ENCODE measurements at regions not wholly inside any gene's neighbourhood (a gene's known extent, or its start where the extent isn't known, plus 50 kb on each side); places are given as distances from the start of the nearest gene placed in this dataset.

DNA sequence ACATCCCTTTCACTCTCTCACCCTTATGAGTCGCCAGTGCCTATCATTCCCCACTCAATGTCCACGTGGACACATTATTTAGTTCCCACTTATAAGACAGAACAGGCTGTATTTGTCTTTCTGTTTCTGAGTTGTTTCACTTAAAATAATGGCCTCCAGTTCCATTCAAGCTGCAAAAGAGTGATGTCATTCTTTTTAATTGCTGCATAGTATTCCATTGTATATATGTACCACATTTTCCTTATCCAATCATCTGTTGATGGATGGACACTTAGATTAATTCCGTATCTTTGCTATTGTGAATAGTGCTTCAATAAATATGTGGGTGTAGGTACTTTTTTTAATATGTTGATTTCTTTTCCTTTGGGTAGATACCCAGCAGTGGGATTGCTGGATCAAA is 79.1 kb downstream of the ZNF365 start:
- peaks cover 7% of the 10 kb centered on the region for H3K27me3 Mint-ChIP-seq
- H3K4me3 Mint-ChIP-seq: no peak overlapping the region
- peaks cover 0 to 3% (median 0%) of the 10 kb centered on the region in 3 donors for H3K9me3 Mint-ChIP-seq
- H3K4me1 Mint-ChIP-seq: peaks cover 27 to 40% (median 32%) of the 10 kb centered on the region in 3 donors
- peaks cover 1% of the 10 kb centered on the region for H3K36me3 Mint-ChIP-seq
- H3K27ac Mint-ChIP-seq: no peak overlapping the region

DNA sequence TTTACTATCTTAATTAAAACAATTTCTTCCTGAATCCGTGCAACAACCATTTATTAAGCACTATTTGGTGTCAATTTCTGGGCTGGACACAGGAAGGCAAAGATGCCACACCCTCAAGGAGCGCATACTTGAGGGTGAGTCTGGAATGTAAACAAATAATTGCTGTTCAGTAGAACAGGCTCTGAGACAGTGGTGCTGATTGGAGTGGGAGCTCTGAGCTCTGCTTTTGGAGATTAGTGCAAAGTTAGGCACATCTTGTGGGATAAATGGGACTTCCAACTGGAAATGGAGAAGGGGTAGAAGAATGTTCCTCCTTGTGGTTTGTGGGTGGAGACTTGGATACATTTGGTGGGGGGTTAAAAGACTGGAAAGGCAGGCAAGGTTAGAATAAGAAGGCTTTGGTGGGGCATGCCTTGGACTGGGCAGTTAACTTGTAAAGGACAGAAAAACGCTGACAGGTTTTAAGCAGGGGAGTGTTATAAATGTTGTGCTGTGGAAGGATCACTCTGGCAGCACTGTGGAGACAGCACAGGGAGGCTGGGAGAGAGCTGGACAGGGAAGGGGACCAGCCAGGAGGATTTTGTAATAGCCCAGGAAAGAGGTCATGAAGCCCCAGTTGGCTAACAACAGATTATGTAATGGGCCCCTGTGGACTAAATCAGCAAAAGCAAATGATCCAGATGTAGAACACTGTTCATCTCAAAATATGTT is 80.7 kb downstream of the ZNF365 start:
- peaks cover 27 to 42% (median 32%) of the 10 kb centered on the region in 3 donors for H3K4me1 Mint-ChIP-seq
- H3K27me3 Mint-ChIP-seq: peaks cover 6% of the 10 kb centered on the region
- H3K27ac Mint-ChIP-seq: no peak overlapping the region
- H3K4me3 Mint-ChIP-seq: no peak overlapping the region
- no peaks in the 10 kb centered on the region for H3K36me3 Mint-ChIP-seq
- peaks cover 0 to 3% (median 0%) of the 10 kb centered on the region in 3 donors for H3K9me3 Mint-ChIP-seq

DNA sequence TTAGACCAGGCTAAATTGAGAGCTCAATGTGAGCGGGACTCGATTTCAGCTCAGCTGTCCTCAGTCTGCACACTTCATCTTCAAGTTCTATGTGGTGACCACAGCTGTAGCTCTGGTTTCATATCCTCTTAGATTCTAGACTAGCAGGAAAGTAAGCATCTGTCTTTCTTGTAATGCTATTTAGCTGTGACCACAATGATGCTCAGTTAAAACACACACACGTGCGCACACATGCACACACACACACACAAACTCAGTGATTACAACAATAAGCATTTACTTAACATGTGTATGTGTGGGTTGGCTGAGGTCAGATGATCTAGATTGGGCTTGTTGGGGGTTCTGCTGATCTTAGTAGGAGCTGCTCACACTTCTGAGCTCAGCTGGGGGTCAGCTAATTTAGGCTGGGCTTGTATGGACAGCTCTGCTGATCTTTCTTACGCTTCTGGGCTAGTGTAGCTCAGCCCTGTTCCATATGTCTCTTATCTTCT is 82.5 kb downstream of the ZNF365 start:
- H3K4me3 Mint-ChIP-seq: peak overlapping the region; percentile 1 to 50 (median 8)
- peaks cover 21 to 32% (median 24%) of the 10 kb centered on the region in 3 donors for H3K4me1 Mint-ChIP-seq
- H3K27me3 Mint-ChIP-seq: peaks cover 6% of the 10 kb centered on the region
- H3K36me3 Mint-ChIP-seq: no peaks in the 10 kb centered on the region
- peak overlapping the region; percentile 43 to 94 (median 65) for H3K27ac Mint-ChIP-seq
- peaks cover 0 to 3% (median 0%) of the 10 kb centered on the region in 3 donors for H3K9me3 Mint-ChIP-seq

DNA sequence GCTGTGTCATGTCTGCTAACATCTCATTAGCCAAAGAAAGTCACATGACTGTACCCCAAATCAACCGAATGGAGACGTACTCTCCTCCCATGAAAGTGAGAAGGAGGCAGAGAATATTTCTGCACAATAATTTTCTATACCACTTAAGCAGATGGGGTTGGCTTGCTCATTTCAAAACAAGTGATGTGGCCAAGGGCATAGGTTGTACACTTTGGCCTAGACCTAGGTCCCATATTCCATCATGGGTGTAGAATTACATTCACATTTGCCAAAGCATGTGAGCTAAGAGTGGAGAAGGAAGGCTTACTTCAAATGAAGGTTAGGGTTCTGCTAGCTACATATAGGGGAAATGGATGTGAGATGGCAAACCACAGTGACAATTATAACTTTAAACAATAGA is 83.0 kb downstream of the ZNF365 start:
- no peaks in the 10 kb centered on the region for H3K36me3 Mint-ChIP-seq
- peaks cover 0 to 3% (median 0%) of the 10 kb centered on the region in 3 donors for H3K9me3 Mint-ChIP-seq
- H3K27ac Mint-ChIP-seq: peak overlapping the region; percentile 43 to 94 (median 65)
- peaks cover 4% of the 10 kb centered on the region for H3K27me3 Mint-ChIP-seq
- H3K4me3 Mint-ChIP-seq: peak overlapping the region; percentile 1 to 68 (median 38)
- peaks cover 21 to 34% (median 24%) of the 10 kb centered on the region in 3 donors for H3K4me1 Mint-ChIP-seq

DNA sequence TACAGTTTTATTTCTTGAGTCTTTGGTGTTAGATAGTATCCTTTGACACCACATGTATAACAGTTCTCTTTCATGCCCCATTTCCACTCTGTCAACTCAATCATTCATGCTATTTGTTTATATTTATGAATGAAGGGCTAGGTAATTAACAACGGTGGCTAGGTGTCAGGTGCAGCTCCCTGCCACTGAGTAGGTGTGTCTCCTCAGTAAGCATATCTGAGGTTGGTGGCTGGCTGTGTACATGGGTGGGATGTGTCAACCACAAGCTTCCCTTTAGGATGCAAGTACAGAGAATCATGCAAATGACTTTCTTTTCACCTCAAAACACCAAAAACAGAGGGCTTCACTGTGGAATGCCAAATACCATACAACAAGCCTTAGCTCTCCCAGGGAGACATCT is 83.4 kb downstream of the ZNF365 start:
- H3K36me3 Mint-ChIP-seq: no peaks in the 10 kb centered on the region
- H3K27ac Mint-ChIP-seq: peak overlapping the region in 2 of 3 donors; percentile 43 to 65
- H3K27me3 Mint-ChIP-seq: peaks cover 4% of the 10 kb centered on the region
- peaks cover 21 to 32% (median 24%) of the 10 kb centered on the region in 3 donors for H3K4me1 Mint-ChIP-seq
- H3K9me3 Mint-ChIP-seq: peaks cover 0 to 3% (median 0%) of the 10 kb centered on the region in 3 donors
- H3K4me3 Mint-ChIP-seq: peak overlapping the region in 3 of 4 donors; percentile 35 to 68 (median 41)

DNA sequence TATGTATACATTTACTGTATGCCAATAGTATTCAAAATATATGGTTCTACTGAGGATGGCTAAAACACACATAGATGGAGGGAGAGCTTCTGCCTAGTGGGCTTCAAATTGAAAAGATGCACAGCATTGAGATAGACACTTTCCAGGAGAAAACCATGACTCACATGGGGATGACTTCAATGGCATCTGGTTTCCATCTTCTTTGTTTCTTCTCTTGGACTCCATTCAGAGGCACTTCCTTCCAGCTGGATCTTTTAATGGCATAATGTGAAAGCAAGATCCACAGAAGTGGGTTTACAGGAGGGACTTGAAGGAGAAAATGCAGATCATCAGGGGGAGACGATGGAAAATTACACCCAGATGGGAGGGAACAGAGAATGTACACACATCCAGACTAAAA is 84.9 kb downstream of the ZNF365 start:
- Mint-ChIP-seq H3K4me1 (peaks cover 21 to 32% (median 24%) of the 10 kb centered on the region in 3 donors), H3K27me3 (peaks cover 4% of the 10 kb centered on the region), H3K9me3 (no peaks in the 10 kb centered on the region), H3K36me3 (peaks cover 1% of the 10 kb centered on the region), H3K4me3 (peak overlapping the region in 1 of 4 donors; percentile 42), H3K27ac (no peak overlapping the region)

DNA sequence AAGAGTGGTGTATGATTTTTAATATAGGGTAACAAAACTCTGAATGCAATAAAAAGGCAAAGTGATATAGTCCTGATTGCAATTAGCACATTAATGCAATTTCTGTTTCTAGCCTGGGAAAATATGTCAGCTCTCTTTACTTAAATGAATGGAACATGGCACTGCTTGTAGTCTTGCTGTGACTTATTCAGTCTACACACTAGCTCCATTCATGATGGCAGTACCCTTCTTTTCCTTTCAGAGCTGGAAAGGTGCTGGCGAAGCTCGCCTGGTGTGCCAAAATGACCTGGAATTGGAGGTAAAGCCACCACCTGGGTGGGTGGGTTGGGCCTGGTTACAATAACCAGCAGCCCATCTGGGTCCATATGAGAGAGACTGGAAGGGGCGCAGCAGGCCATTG is 85.3 kb downstream of the ZNF365 start:
- no peaks in the 10 kb centered on the region for H3K9me3 Mint-ChIP-seq
- H3K4me3 Mint-ChIP-seq: peak overlapping the region in 1 of 4 donors; percentile 42
- no peak overlapping the region for H3K27ac Mint-ChIP-seq
- peaks cover 2% of the 10 kb centered on the region for H3K36me3 Mint-ChIP-seq
- H3K4me1 Mint-ChIP-seq: peaks cover 21 to 32% (median 24%) of the 10 kb centered on the region in 3 donors
- H3K27me3 Mint-ChIP-seq: peaks cover 4% of the 10 kb centered on the region

DNA sequence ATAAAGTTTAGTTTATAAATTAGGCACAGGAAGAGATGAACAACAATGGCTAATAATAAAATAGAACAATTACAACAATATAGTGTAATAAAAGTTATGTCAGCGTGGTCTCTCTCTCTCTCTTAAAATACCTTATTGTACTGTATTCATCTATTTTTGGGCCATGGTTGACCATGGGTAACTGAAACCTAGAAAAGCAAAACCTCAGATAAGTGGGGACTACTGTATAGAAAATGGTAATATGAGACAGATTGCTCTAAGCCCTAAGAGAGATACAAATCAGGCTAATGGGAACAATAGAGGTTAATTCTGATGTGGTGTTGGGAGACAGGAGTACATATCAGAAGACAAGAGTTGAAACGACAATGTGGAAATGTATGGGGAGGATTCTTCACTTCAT is 86.2 kb downstream of the ZNF365 start:
- Mint-ChIP-seq H3K36me3 (peaks cover 2% of the 10 kb centered on the region), H3K4me3 (no peak overlapping the region), H3K4me1 (peaks cover 21 to 28% (median 24%) of the 10 kb centered on the region in 3 donors), H3K9me3 (no peaks in the 10 kb centered on the region), H3K27ac (no peak overlapping the region), H3K27me3 (peaks cover 4% of the 10 kb centered on the region)

DNA sequence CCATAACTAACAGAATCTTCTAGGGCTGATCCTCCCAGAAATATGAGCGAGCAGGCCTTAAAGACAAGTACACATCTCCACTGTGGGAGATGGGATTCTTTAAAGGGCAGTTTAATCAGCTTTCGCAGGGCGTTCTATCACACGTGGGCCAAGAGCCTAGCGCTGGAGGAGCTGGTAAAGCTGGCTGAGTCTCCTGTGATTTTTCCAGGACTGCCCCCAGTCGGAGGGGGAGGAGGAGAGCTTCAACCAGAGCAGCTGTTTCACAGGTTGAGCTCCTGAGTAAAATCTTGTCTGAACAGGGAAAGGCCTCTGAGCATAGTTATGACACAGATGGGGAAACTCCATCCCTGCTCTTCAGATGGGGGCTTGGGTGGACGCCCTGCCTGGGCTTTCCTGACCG is 87.0 kb downstream of the ZNF365 start:
- Mint-ChIP-seq H3K4me3 (no peak overlapping the region), H3K27ac (no peak overlapping the region), H3K4me1 (peaks cover 20 to 28% (median 21%) of the 10 kb centered on the region in 3 donors), H3K36me3 (peaks cover 2% of the 10 kb centered on the region), H3K9me3 (peaks cover 0 to 5% (median 0%) of the 10 kb centered on the region in 3 donors), H3K27me3 (peaks cover 4% of the 10 kb centered on the region)

DNA sequence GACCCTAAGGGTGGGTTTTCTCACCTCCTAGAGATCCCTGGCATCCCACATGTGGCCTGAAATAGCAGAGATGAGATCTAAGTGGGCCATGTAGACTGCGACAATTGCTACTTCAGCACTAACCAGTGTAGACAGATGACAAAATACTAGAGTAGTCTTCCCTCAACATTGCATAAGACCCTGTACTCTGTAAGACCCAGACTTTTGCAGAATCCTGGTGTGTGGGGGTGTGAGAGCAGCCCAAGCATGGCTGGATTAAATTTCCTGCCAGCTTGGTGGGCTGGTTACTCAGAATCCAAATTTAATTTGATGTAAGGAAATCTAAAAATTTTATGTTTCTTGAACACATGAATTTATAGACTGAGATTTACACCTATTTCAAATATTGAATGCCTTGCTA is 88.3 kb downstream of the ZNF365 start:
- no peak overlapping the region for H3K4me3 Mint-ChIP-seq
- H3K27ac Mint-ChIP-seq: no peak overlapping the region
- peaks cover 7 to 15% (median 8%) of the 10 kb centered on the region in 3 donors for H3K4me1 Mint-ChIP-seq
- H3K36me3 Mint-ChIP-seq: peaks cover 2% of the 10 kb centered on the region
- peaks cover 0 to 5% (median 0%) of the 10 kb centered on the region in 3 donors for H3K9me3 Mint-ChIP-seq
- H3K27me3 Mint-ChIP-seq: no peaks in the 10 kb centered on the region

DNA sequence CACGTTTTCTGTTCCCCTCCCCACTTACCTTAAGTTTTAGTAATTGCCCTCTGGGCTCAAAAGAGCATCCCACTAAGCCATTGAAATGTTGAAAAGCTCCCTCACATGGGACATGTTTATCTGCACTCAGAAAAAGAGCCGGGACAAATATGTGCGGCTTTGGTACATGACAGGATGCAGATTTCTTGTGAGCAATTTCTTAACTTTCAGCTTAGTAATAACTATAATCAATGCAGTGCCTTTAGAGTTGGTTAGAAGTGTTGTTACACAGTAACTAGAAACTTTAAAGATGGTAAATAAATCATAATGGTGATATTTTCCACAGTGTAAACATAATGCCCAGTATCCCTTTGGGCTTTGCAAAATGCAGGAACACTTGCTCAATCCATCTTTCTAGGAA is 89.2 kb downstream of the ZNF365 start:
- H3K27ac Mint-ChIP-seq: no peak overlapping the region
- no peaks in the 10 kb centered on the region for H3K27me3 Mint-ChIP-seq
- H3K9me3 Mint-ChIP-seq: peaks cover 0 to 5% (median 0%) of the 10 kb centered on the region in 3 donors
- H3K36me3 Mint-ChIP-seq: peaks cover 2% of the 10 kb centered on the region
- no peak overlapping the region for H3K4me3 Mint-ChIP-seq
- peaks cover 0 to 6% (median 0%) of the 10 kb centered on the region in 3 donors for H3K4me1 Mint-ChIP-seq

DNA sequence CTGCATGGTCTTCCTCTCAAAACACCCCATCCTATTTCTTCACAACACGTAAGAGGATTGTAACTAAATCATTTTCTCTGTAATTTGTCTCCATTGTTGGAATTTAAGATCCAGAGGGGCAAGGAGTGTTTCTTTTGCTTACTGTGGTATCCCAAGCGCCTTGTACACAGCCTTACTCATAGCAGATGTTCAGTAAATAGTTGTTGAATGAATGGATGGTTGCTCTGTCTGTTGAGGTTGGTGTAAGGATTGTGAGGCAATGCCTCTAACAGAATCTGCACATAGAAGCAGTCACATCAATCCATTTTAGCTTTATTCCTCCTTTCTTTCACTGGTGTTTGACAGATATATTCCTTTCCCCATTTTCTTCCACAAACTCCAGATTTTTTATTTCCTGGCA is 90.1 kb downstream of the ZNF365 start:
- Mint-ChIP-seq H3K4me1 (peaks cover 0 to 5% (median 0%) of the 10 kb centered on the region in 3 donors), H3K4me3 (no peak overlapping the region), H3K36me3 (peaks cover 2% of the 10 kb centered on the region), H3K27ac (no peak overlapping the region), H3K9me3 (peaks cover 0 to 5% (median 0%) of the 10 kb centered on the region in 3 donors), H3K27me3 (no peaks in the 10 kb centered on the region)

DNA sequence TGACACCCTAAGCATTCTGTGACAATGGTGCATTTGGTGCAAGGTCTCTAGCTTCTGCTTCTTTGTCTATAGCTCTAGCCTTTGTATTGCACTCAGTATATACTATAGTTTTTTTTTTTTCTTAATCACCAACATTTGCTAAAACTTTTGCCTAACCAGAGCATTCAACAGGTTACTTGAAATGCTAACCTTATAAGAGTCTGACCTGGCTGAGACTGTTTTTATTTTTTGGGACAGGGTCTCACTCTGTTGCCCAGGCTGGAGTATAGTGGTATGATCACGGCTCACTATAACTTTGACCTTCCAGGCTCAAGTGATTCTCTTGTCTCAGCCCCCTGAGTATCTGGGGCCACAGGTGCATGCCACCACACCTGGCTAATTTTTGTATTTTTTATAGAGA is 92.4 kb downstream of the ZNF365 start:
- H3K27me3 Mint-ChIP-seq: no peaks in the 10 kb centered on the region
- peaks cover 0 to 5% (median 0%) of the 10 kb centered on the region in 3 donors for H3K9me3 Mint-ChIP-seq
- H3K4me1 Mint-ChIP-seq: peaks cover 0 to 5% (median 0%) of the 10 kb centered on the region in 3 donors
- peaks cover 2% of the 10 kb centered on the region for H3K36me3 Mint-ChIP-seq
- H3K4me3 Mint-ChIP-seq: no peak overlapping the region
- H3K27ac Mint-ChIP-seq: no peak overlapping the region

DNA sequence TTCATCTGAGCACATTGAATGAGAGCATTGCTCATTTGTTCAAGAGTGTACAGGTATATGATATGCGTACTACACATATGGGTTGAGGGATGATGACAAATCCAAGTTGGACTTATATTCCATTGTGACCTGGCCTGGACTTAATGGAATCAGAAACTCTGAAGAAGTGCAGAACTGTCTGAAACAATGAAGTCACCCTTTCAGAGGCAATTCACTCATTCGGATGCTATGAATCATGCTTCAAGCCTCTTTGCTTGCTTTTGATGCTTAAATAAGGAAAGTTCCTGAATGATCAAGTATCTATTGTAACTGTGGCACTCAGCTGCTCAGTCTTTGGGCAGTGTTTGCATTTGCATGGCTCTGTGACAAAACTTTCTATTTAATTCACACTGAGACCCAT is 93.4 kb downstream of the ZNF365 start:
- no peak overlapping the region for H3K27ac Mint-ChIP-seq
- H3K4me1 Mint-ChIP-seq: no peaks in the 10 kb centered on the region
- peaks cover 0 to 5% (median 0%) of the 10 kb centered on the region in 3 donors for H3K9me3 Mint-ChIP-seq
- H3K36me3 Mint-ChIP-seq: peaks cover 2% of the 10 kb centered on the region
- no peak overlapping the region for H3K4me3 Mint-ChIP-seq
- no peaks in the 10 kb centered on the region for H3K27me3 Mint-ChIP-seq

DNA sequence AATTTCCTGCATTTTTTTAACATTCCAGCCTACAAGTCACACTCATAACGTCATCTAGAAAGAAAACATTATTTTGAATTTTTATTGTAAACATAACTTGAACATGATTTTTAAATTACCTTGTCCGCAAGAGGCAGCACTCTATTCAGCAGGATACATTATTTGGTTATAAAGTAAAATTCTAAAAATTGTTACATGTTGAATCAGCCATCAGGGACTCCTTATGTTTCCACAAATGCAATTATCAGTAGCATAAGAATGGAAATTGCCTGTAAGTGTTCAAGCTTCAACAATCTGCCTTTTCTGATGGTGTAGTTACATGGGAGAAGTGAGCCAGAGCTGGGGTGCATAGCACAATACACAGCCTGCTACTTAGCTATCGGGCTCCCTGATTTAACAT is 97.5 kb downstream of the ZNF365 start:
- H3K4me1 Mint-ChIP-seq: peaks cover 0 to 4% (median 0%) of the 10 kb centered on the region in 3 donors
- no peaks in the 10 kb centered on the region for H3K36me3 Mint-ChIP-seq
- no peak overlapping the region for H3K4me3 Mint-ChIP-seq
- H3K9me3 Mint-ChIP-seq: peaks cover 0 to 1% (median 0%) of the 10 kb centered on the region in 3 donors
- no peak overlapping the region for H3K27ac Mint-ChIP-seq
- H3K27me3 Mint-ChIP-seq: peaks cover 8% of the 10 kb centered on the region

Data from IgD-negative memory B cell (primary cell).